H54 (cell line): ENCODE measurements at regions not wholly inside any gene's neighbourhood (a gene's known extent, or its start where the extent isn't known, plus 50 kb on each side); places are given as distances from the start of the nearest gene placed in this dataset.
"Not testable (repeated sequence)": the region's sequence is repeated elsewhere in the genome, so short reads cannot be mapped to it uniquely, and the experiment has no call there.

ENCODE experiments used
- DNase-seq: peaks from one replicate; pipeline ENCODE4 v3.0.0; 2011; ENCODE audit warnings: low spot score, mixed read lengths; ENCODE audit not compliant: insufficient read length
- FAIRE-seq: peaks from 3 replicates; lab custom pipeline; 2011; peaks lifted over from hg19 to GRCh38; lab: Jason Lieb, UNC
- POLR2A ChIP-seq: IDR thresholded peaks from 2 replicates; pipeline ENCODE4 v1.6.1; 2011; ENCODE audit warnings: low read depth, mild to moderate bottlenecking, low read length

GRCh38 chr3:177385831-177386301 lies 188.6 kb upstream of the TBL1XR1 start:
- DNase-seq (no peak), FAIRE-seq (peak; percentile 84)
- TF ChIP-seq POLR2A = no peak

GRCh38 chr3:177388209-177388608 lies 190.9 kb upstream of the TBL1XR1 start:
- no peak for FAIRE-seq
- no peak for DNase-seq
- no peak for TF ChIP-seq POLR2A

GRCh38 chr3:177394231-177395024 lies 197.1 kb upstream of the TBL1XR1 start:
- not testable (repeated sequence) for DNase-seq, FAIRE-seq

- no peak for TF ChIP-seq POLR2A
- no peak for FAIRE-seq
- no peak for DNase-seq
Measured at GRCh38 chr3:177396733-177397132, 199.5 kb upstream of the TBL1XR1 start.

- DNase-seq = no peak
- no peak for FAIRE-seq
- TF ChIP-seq POLR2A = no peak
Measured at GRCh38 chr3:177401375-177401774, 204.1 kb upstream of the TBL1XR1 start.

- DNase-seq (no peak), FAIRE-seq (no peak)
- no peak for TF ChIP-seq POLR2A
Measured at GRCh38 chr3:177402533-177402932, 205.3 kb upstream of the TBL1XR1 start.

- TF ChIP-seq POLR2A = no peak
- FAIRE-seq (no peak), DNase-seq (no peak)
Measured at GRCh38 chr3:177405191-177405672, 207.9 kb upstream of the TBL1XR1 start.

- DNase-seq (no peak), FAIRE-seq (no peak)
- TF ChIP-seq POLR2A = no peak
Measured at GRCh38 chr3:177410730-177411129, 213.4 kb upstream of the TBL1XR1 start.

GRCh38 chr3:177411201-177411600 lies 213.9 kb upstream of the TBL1XR1 start:
- TF ChIP-seq POLR2A = no peak
- DNase-seq = no peak
- FAIRE-seq = peak; percentile 20

- FAIRE-seq, DNase-seq: not testable (repeated sequence)
Measured at GRCh38 chr3:177412677-177413170, 215.4 kb upstream of the TBL1XR1 start.

GRCh38 chr3:177414093-177414492 lies 216.8 kb upstream of the TBL1XR1 start:
- no peak for TF ChIP-seq POLR2A
- FAIRE-seq (no peak), DNase-seq (no peak)

GRCh38 chr3:177418787-177419186 lies 221.5 kb upstream of the TBL1XR1 start:
- DNase-seq = no peak
- no peak for TF ChIP-seq POLR2A
- FAIRE-seq = no peak

- TF ChIP-seq POLR2A = no peak
- no peak for DNase-seq
- FAIRE-seq = no peak
Measured at GRCh38 chr3:177419904-177420601, 222.8 kb upstream of the TBL1XR1 start.

- FAIRE-seq (no peak), DNase-seq (no peak)
- TF ChIP-seq POLR2A = no peak
Measured at GRCh38 chr3:177420651-177421480, 223.6 kb upstream of the TBL1XR1 start.

GRCh38 chr3:177421481-177421785 lies 224.2 kb upstream of the TBL1XR1 start:
- no peak for TF ChIP-seq POLR2A
- DNase-seq (no peak), FAIRE-seq (no peak)
